HG03045 (cell line): ENCODE measurements at regions not wholly inside any gene's neighbourhood (a gene's known extent, or its start where the extent isn't known, plus 50 kb on each side); places are given as distances from the start of the nearest gene placed in this dataset.

Source experiments
- ATAC-seq: cut with Tn5 transposase; IDR thresholded peaks from one replicate; pipeline ENCODE4 v1.9.1; 2021; ENCODE audit warnings: mild to moderate bottlenecking, moderate library complexity; ENCODE audit not compliant: unreplicated experiment

GRCh38 chr3:43155464-43156121, 49.7 kb upstream of the POMGNT2 start:
- ATAC-seq, result no peak
